ENCODE measurements at regions not wholly inside any gene's neighbourhood (a gene's known extent, or its start where the extent isn't known, plus 50 kb on each side); places are given as distances from the start of the nearest gene placed in this dataset.

GRCh38 chr13:83992566-83993358, 110.5 kb upstream of the SLITRK1 start:
- no peak for DNase-seq (ENCODE audit: extremely low spot score)
- POLR2A ChIA-PET = no interaction called here

GRCh38 chr13:83987394-83987793, 105.1 kb upstream of the SLITRK1 start:
- no peak for TF ChIP-seq CTCF (IDR thresholded peaks at IDR 0.05; ENCODE audit: control extremely low read depth, extremely low read depth, low read depth, missing control alignments)
- POLR2A ChIA-PET = no interaction called here

More at GRCh38 chr13:83992566-83993358, 110.5 kb upstream of the SLITRK1 start:
- no peak for TF ChIP-seq CTCF (IDR thresholded peaks at IDR 0.05; ENCODE audit: control extremely low read depth, extremely low read depth, low read depth, missing control alignments)
- CTCF ChIA-PET = interaction anchor here (1.3 kb wide), 1 partner anchor 11 kb away, joined by 5 read pairs; no protein-coding TSS in a partner anchor

GRCh38 chr13:83984793-83985192, 102.5 kb upstream of the SLITRK1 start:
- TF ChIP-seq CTCF (IDR thresholded peaks at IDR 0.05; ENCODE audit: control extremely low read depth, extremely low read depth, low read depth, missing control alignments) = no peak
- CTCF ChIA-PET = interaction anchor here (1.0 kb wide), 1 partner anchor 25 kb away, joined by 3 read pairs; no protein-coding TSS in a partner anchor
- POLR2A ChIA-PET = no interaction called here
- no peak for DNase-seq (ENCODE audit: extremely low spot score)

More at GRCh38 chr13:83987394-83987793, 105.1 kb upstream of the SLITRK1 start:
- CTCF ChIA-PET = interaction anchor here (1.5 kb wide), 1 partner anchor 19 kb away, joined by 4 read pairs; no protein-coding TSS in a partner anchor
- no peak for DNase-seq (ENCODE audit: extremely low spot score)

GRCh38 chr13:83980331-83980730, 98.1 kb upstream of the SLITRK1 start:
- DNase-seq (ENCODE audit: extremely low spot score) = no peak
- CTCF ChIA-PET = no interaction called here
- POLR2A ChIA-PET = no interaction called here
- no peak for TF ChIP-seq CTCF (IDR thresholded peaks at IDR 0.05; ENCODE audit: control extremely low read depth, extremely low read depth, low read depth, missing control alignments)

- ChIA-PET CTCF (no interaction called here), POLR2A (no interaction called here)
- no peak for DNase-seq (ENCODE audit: extremely low spot score)
- no peak for TF ChIP-seq CTCF (IDR thresholded peaks at IDR 0.05; ENCODE audit: control extremely low read depth, extremely low read depth, low read depth, missing control alignments)
Observed at GRCh38 chr13:83975655-83976165, 93.4 kb upstream of the SLITRK1 start.

- DNase-seq (ENCODE audit: extremely low spot score) = no peak
- ChIA-PET POLR2A (no interaction called here), CTCF (no interaction called here)
- TF ChIP-seq CTCF (IDR thresholded peaks at IDR 0.05; ENCODE audit: control extremely low read depth, extremely low read depth, low read depth, missing control alignments) = no peak
Observed at GRCh38 chr13:83958531-83958930, 76.3 kb upstream of the SLITRK1 start.

Measured in GM10248 (cell line).